Naive thymus-derived CD4-positive, alpha-beta T cell (primary cell): ENCODE measurements at regions not wholly inside any gene's neighbourhood (a gene's known extent, or its start where the extent isn't known, plus 50 kb on each side); places are given as distances from the start of the nearest gene placed in this dataset.

Source experiments
- ATAC-seq: fragments of 150-1000 bp; cut with Tn5 transposase; 2 replicates; pipeline ENCODE4 v1.10.0; 2021; ENCODE audit warnings: mild to moderate bottlenecking, moderate library complexity
- CTCF ChIA-PET: fragments of 350-600 bp; sonication (Branson Sonifier 250); formaldehyde crosslinking; loops from one replicate; lab custom pipeline; 2021; ENCODE audit warnings: antibody characterized with exemption; lab: Charles Lee
- POLR2A ChIA-PET: fragments of 350-600 bp; sonication (Branson Sonifier 250); formaldehyde crosslinking; loops from one replicate; lab custom pipeline; 2021; ENCODE audit warnings: antibody characterized with exemption, inconsistent platforms; lab: Charles Lee
- DNase-seq, 9 donors: peaks; one replicate each; pipeline versions ENCODE4 v3.0.0 to v3.0.0-alpha.2; 2020 to 2022; ENCODE audit warnings: mixed read lengths in 1 of 9
- H3K27ac ChIP-seq: one replicate; pipeline ENCODE4 v1.7.0; 2013; ENCODE audit warnings: mild to moderate bottlenecking, low read depth, low read length, moderate library complexity
- H3K27me3 ChIP-seq, 2 donors: one replicate each; pipeline ENCODE4 v1.7.0; 2013; ENCODE audit warnings: low read length in 2 of 2, mild to moderate bottlenecking in 2 of 2, moderate library complexity in 2 of 2; ENCODE audit not compliant: control insufficient read depth in 2 of 2, insufficient read depth in 2 of 2
- H3K36me3 ChIP-seq, 3 experiments: 1 replicate in 2 of 3; 2 replicates in 1 of 3; pipeline ENCODE4 v1.7.0; 2013; ENCODE audit warnings: low read length in 3 of 3, mild to moderate bottlenecking in 3 of 3, moderate library complexity in 1 of 3; ENCODE audit not compliant: insufficient read depth in 3 of 3, control insufficient read depth in 2 of 3
- H3K4me1 ChIP-seq, 2 donors: one replicate each; pipeline ENCODE4 v1.7.0; 2013; ENCODE audit warnings: low read length in 2 of 2, mild to moderate bottlenecking in 2 of 2, moderate library complexity in 1 of 2; ENCODE audit not compliant: control insufficient read depth in 2 of 2, insufficient read depth in 2 of 2
- H3K4me3 ChIP-seq: 2 replicates; pipeline ENCODE4 v1.7.0; 2013; ENCODE audit warnings: mild to moderate bottlenecking, low read length
- H3K9me3 ChIP-seq, 3 experiments: 1 replicate in 2 of 3; 2 replicates in 1 of 3; pipeline ENCODE4 v1.7.0; 2013; ENCODE audit warnings: low read length in 3 of 3; ENCODE audit not compliant: control insufficient read depth in 2 of 3
- H3K27ac Mint-ChIP-seq, 9 donors: one replicate each; pipeline ENCODE4 v1.8.0; 2020 to 2022; ENCODE audit warnings: mixed read lengths in 9 of 9, mild to moderate bottlenecking in 8 of 9, moderate library complexity in 5 of 9, inconsistent platforms in 2 of 9
- H3K27me3 Mint-ChIP-seq, 5 donors: one replicate each; pipeline ENCODE4 v1.8.0; 2021 to 2022; ENCODE audit warnings: mixed read lengths in 5 of 5, mild to moderate bottlenecking in 1 of 5
- H3K36me3 Mint-ChIP-seq, 5 donors: one replicate each; pipeline ENCODE4 v1.8.0; 2020 to 2022; ENCODE audit warnings: mixed read lengths in 5 of 5, mild to moderate bottlenecking in 3 of 5, inconsistent platforms in 1 of 5
- H3K4me1 Mint-ChIP-seq, 7 donors: one replicate each; pipeline ENCODE4 v1.8.0; 2020 to 2022; ENCODE audit warnings: mixed read lengths in 7 of 7, mild to moderate bottlenecking in 3 of 7, inconsistent platforms in 1 of 7
- H3K4me3 Mint-ChIP-seq, 10 donors: one replicate each; pipeline ENCODE4 v1.8.0; 2020 to 2022; ENCODE audit warnings: mild to moderate bottlenecking in 10 of 10, mixed read lengths in 10 of 10, moderate library complexity in 6 of 10, inconsistent platforms in 2 of 10
- H3K9me3 Mint-ChIP-seq, 11 donors: one replicate each; pipeline ENCODE4 v1.8.0; 2020 to 2022; ENCODE audit warnings: mixed read lengths in 11 of 11, mild to moderate bottlenecking in 4 of 11, inconsistent platforms in 1 of 11, moderate library complexity in 1 of 11
- intact Hi-C, 2 donors: fragments of 100-400 bp; cut with micrococcal nuclease; formaldehyde crosslinking; loops; one replicate each; pipeline ENCODE4 v1.15.1; 2023

- POLR2A ChIA-PET, result no interaction called here
Measured at GRCh38 chr2:155630760-155631159, 701.8 kb downstream of the NR4A2 start.

GRCh38 chr2:155622443-155622842 is 710.1 kb downstream of the NR4A2 start:
- Mint-ChIP-seq H3K36me3 (no peaks in the 10 kb centered on the region), H3K9me3 (peaks cover 0 to 4% (median 0%) of the 10 kb centered on the region in 11 donors), H3K27me3 (no peaks in the 10 kb centered on the region), H3K4me1 (no peaks in the 10 kb centered on the region), H3K4me3 (no peak overlapping the region), H3K27ac (no peak overlapping the region)
- no peaks in the 10 kb centered on the region for H3K27me3 ChIP-seq
- no peak overlapping the region for H3K4me3 ChIP-seq
- H3K9me3 ChIP-seq, result no peaks in the 10 kb centered on the region
- ChIA-PET POLR2A (no interaction called here), CTCF (no interaction called here)
- no peak for DNase-seq
- H3K4me1 ChIP-seq, result no peaks in the 10 kb centered on the region
- no peaks in the 10 kb centered on the region for H3K36me3 ChIP-seq
- intact Hi-C loops, result no loop called here
- no peak overlapping the region for H3K27ac ChIP-seq
- no peak for ATAC-seq

More at GRCh38 chr2:155630760-155631159, 701.8 kb downstream of the NR4A2 start:
- CTCF ChIA-PET, result no interaction called here
- Histone ChIP-seq H3K4me1 (no peaks in the 10 kb centered on the region), H3K27me3 (no peaks in the 10 kb centered on the region), H3K9me3 (no peaks in the 10 kb centered on the region), H3K27ac (no peak overlapping the region), H3K4me3 (no peak overlapping the region), H3K36me3 (no peaks in the 10 kb centered on the region)
- Mint-ChIP-seq H3K36me3 (no peaks in the 10 kb centered on the region), H3K27me3 (no peaks in the 10 kb centered on the region), H3K9me3 (peaks cover 0 to 5% (median 0%) of the 10 kb centered on the region in 11 donors), H3K27ac (no peak overlapping the region), H3K4me3 (no peak overlapping the region), H3K4me1 (no peaks in the 10 kb centered on the region)
- ATAC-seq (no peak), DNase-seq (no peak)
- intact Hi-C loops, result no loop called here

DNA sequence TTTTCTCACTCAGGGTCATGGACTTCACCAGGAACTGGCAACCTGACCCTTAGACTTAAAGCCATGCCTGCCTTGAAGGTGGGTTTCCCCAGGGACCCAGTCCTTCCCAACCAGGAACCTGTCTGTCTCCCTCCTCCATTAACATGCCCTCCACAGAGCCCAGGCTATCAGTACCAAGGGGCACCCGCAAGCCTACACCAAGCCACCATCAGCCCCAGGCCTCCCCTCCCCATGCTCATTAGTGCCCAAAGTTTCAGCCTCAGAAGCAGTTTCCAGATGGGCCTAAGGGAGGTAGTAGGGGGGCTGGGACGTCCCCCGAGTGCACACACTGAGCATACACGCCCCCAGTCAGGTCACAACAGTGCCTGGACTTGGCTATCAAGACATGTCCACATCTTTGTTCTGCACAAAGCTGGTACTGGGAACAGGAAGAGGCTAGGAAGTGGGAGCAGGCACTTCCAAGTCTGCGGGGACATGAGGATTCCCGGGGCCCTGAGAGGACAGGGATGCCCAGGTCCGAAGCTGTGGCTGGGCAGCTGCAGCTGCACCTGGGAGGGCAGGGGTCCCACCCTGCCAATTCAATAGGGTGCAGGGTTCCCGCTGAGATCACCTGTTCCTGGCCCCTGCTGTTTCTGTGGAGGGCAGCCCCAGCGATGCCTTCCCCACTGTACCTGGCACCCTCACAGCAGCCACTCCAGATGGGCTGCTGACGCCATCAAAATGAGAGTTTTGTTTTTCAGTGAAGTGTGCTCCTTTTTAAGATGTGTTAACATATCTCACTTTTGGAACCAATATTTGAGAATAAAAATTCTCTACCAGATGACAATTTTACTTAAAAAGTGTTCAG is 731.4 kb downstream of the NR4A2 start:
- Mint-ChIP-seq H3K4me1 (no peaks in the 10 kb centered on the region), H3K9me3 (peaks cover 0 to 16% (median 5%) of the 10 kb centered on the region in 11 donors), H3K27me3 (no peaks in the 10 kb centered on the region), H3K36me3 (no peaks in the 10 kb centered on the region), H3K4me3 (no peak overlapping the region), H3K27ac (no peak overlapping the region)
- Histone ChIP-seq H3K4me1 (no peaks in the 10 kb centered on the region), H3K9me3 (peaks cover 0 to 5% (median 0%) of the 10 kb centered on the region in 3 experiments), H3K27ac (no peak overlapping the region), H3K4me3 (no peak overlapping the region), H3K27me3 (no peaks in the 10 kb centered on the region), H3K36me3 (no peaks in the 10 kb centered on the region)
- ChIA-PET CTCF (interaction anchor here (0.6 kb wide), 1 partner anchor 10 kb away, joined by 3 read pairs; no protein-coding TSS in a partner anchor), POLR2A (no interaction called here)
- intact Hi-C loops, result no loop called here
- ATAC-seq, result no peak
- no peak for DNase-seq

GRCh38 chr2:155600296-155600695 is 732.2 kb downstream of the NR4A2 start:
- Mint-ChIP-seq H3K4me1 (no peaks in the 10 kb centered on the region), H3K27me3 (no peaks in the 10 kb centered on the region), H3K4me3 (no peak overlapping the region), H3K27ac (no peak overlapping the region), H3K9me3 (peaks cover 0 to 22% (median 5%) of the 10 kb centered on the region in 11 donors), H3K36me3 (no peaks in the 10 kb centered on the region)
- no peaks in the 10 kb centered on the region for H3K27me3 ChIP-seq
- H3K27ac ChIP-seq, result no peak overlapping the region
- CTCF ChIA-PET, result no interaction called here
- peak; percentile 12 for ATAC-seq
- POLR2A ChIA-PET, result no interaction called here
- no peak for DNase-seq
- no peaks in the 10 kb centered on the region for H3K36me3 ChIP-seq
- intact Hi-C loops, result no loop called here
- H3K9me3 ChIP-seq, result peaks cover 0 to 5% (median 0%) of the 10 kb centered on the region in 3 experiments
- no peak overlapping the region for H3K4me3 ChIP-seq
- H3K4me1 ChIP-seq, result no peaks in the 10 kb centered on the region

GRCh38 chr2:155599834-155600233 is 732.7 kb downstream of the NR4A2 start:
- CTCF ChIA-PET, result no interaction called here
- H3K4me1 Mint-ChIP-seq, result no peaks in the 10 kb centered on the region
- Histone ChIP-seq H3K4me3 (no peak overlapping the region), H3K27me3 (no peaks in the 10 kb centered on the region), H3K36me3 (no peaks in the 10 kb centered on the region), H3K9me3 (peaks cover 0 to 5% (median 0%) of the 10 kb centered on the region in 3 experiments), H3K27ac (no peak overlapping the region), H3K4me1 (no peaks in the 10 kb centered on the region)
- no peak overlapping the region for H3K4me3 Mint-ChIP-seq
- intact Hi-C loops, result no loop called here
- DNase-seq (no peak), ATAC-seq (no peak)
- no peaks in the 10 kb centered on the region for H3K27me3 Mint-ChIP-seq
- POLR2A ChIA-PET, result no interaction called here
- H3K36me3 Mint-ChIP-seq, result no peaks in the 10 kb centered on the region
- H3K9me3 Mint-ChIP-seq, result peaks cover 0 to 26% (median 5%) of the 10 kb centered on the region in 11 donors
- H3K27ac Mint-ChIP-seq, result no peak overlapping the region

GRCh38 chr2:155583674-155584195 is 748.8 kb downstream of the NR4A2 start:
- no peaks in the 10 kb centered on the region for H3K36me3 Mint-ChIP-seq
- no peaks in the 10 kb centered on the region for H3K4me1 ChIP-seq
- intact Hi-C loops, result no loop called here
- ChIA-PET CTCF (no interaction called here), POLR2A (no interaction called here)
- ATAC-seq (no peak), DNase-seq (no peak)
- H3K27me3 Mint-ChIP-seq, result peaks cover 0 to 4% (median 0%) of the 10 kb centered on the region in 5 donors
- no peaks in the 10 kb centered on the region for H3K36me3 ChIP-seq
- no peak overlapping the region for H3K27ac Mint-ChIP-seq
- no peaks in the 10 kb centered on the region for H3K27me3 ChIP-seq
- no peaks in the 10 kb centered on the region for H3K9me3 ChIP-seq
- no peak overlapping the region for H3K4me3 ChIP-seq
- no peak overlapping the region for H3K27ac ChIP-seq
- no peak overlapping the region for H3K4me3 Mint-ChIP-seq
- no peaks in the 10 kb centered on the region for H3K4me1 Mint-ChIP-seq
- H3K9me3 Mint-ChIP-seq, result peaks cover 0 to 17% (median 5%) of the 10 kb centered on the region in 11 donors

GRCh38 chr2:155574941-155575340 is 757.6 kb downstream of the NR4A2 start:
- H3K4me3 Mint-ChIP-seq, result no peak overlapping the region
- Histone ChIP-seq H3K27ac (no peak overlapping the region), H3K27me3 (no peaks in the 10 kb centered on the region), H3K4me3 (no peak overlapping the region), H3K36me3 (no peaks in the 10 kb centered on the region), H3K4me1 (no peaks in the 10 kb centered on the region), H3K9me3 (no peaks in the 10 kb centered on the region)
- H3K36me3 Mint-ChIP-seq, result no peaks in the 10 kb centered on the region
- no peak for DNase-seq
- CTCF ChIA-PET, result no interaction called here
- peaks cover 5 to 23% (median 8%) of the 10 kb centered on the region in 11 donors for H3K9me3 Mint-ChIP-seq
- H3K27me3 Mint-ChIP-seq, result no peaks in the 10 kb centered on the region
- H3K4me1 Mint-ChIP-seq, result no peaks in the 10 kb centered on the region
- intact Hi-C loops, result no loop called here
- no peak for ATAC-seq
- POLR2A ChIA-PET, result no interaction called here
- no peak overlapping the region for H3K27ac Mint-ChIP-seq
